ENCODE measurements at regions not wholly inside any gene's neighbourhood (a gene's known extent, or its start where the extent isn't known, plus 50 kb on each side); places are given as distances from the start of the nearest gene placed in this dataset.

- DNase-seq: no peak
- no peaks in the 10 kb centered on the region for H3K27me3 ChIP-seq
- TF ChIP-seq POLR2A (IDR thresholded peaks at IDR 0.05): no peak
- TF ChIP-seq POLR2AphosphoS5 (IDR thresholded peaks at IDR 0.05): no peak
- TF ChIP-seq EP300 (IDR thresholded peaks at IDR 0.05): no peak
- no peak for TF ChIP-seq CTCF (IDR thresholded peaks at IDR 0.05)
- H3K36me3 ChIP-seq: no peaks in the 10 kb centered on the region
- intact Hi-C loops (cut with DNase I; ENCODE audit: low total_unique reads): no loop called here
- peaks cover 0 to 10% (median 0%) of the 10 kb centered on the region in 4 donors for H3K4me1 ChIP-seq
- H3K9me3 ChIP-seq: peaks cover 0 to 11% (median 5%) of the 10 kb centered on the region in 4 donors
- no peak overlapping the region for H3K27ac ChIP-seq
- no peak overlapping the region for H3K4me3 ChIP-seq
- WGBS, 5 donors: 76 to 80% (median 77%) methylated on average over 9 of the region's 9 CpGs
These were observed 684.0 kb downstream of the CDH11 start for GRCh38 chr16:64437706-64438324.

GRCh38 chr16:64434526-64435069 lies 687.3 kb downstream of the CDH11 start:
- H3K4me1 ChIP-seq: no peaks in the 10 kb centered on the region
- no peaks in the 10 kb centered on the region for H3K36me3 ChIP-seq
- no peak overlapping the region for H3K27ac ChIP-seq
- no peaks in the 10 kb centered on the region for H3K27me3 ChIP-seq
- H3K9me3 ChIP-seq: peaks cover 0 to 12% (median 5%) of the 10 kb centered on the region in 4 donors
- no peak overlapping the region for H3K4me3 ChIP-seq
- 73 to 81% (median 77%) methylated on average over 4 of the region's 4 CpGs for WGBS, 5 donors
- TF ChIP-seq CTCF (IDR thresholded peaks at IDR 0.05) (no peak), POLR2AphosphoS5 (IDR thresholded peaks at IDR 0.05) (no peak)
- DNase-seq: no peak
- intact Hi-C loops (cut with DNase I; ENCODE audit: low total_unique reads): no loop called here

- DNase-seq: no peak
- Histone ChIP-seq H3K4me3 (no peak overlapping the region), H3K27me3 (no peaks in the 10 kb centered on the region), H3K27ac (no peak overlapping the region), H3K9me3 (peaks cover 0 to 9% (median 4%) of the 10 kb centered on the region in 4 donors), H3K4me1 (no peaks in the 10 kb centered on the region), H3K36me3 (no peaks in the 10 kb centered on the region)
- intact Hi-C loops (cut with DNase I; ENCODE audit: low total_unique reads): no loop called here
- no peak for TF ChIP-seq POLR2A (IDR thresholded peaks at IDR 0.05)
- TF ChIP-seq CTCF (IDR thresholded peaks at IDR 0.05): no peak
- no peak for TF ChIP-seq EP300 (IDR thresholded peaks at IDR 0.05)
- TF ChIP-seq POLR2AphosphoS5 (IDR thresholded peaks at IDR 0.05): no peak
- 69 to 92% (median 78%) methylated on average over 5 of the region's 5 CpGs for WGBS, 5 donors
These were observed 693.3 kb downstream of the CDH11 start for GRCh38 chr16:64428463-64429113.

- intact Hi-C loops (cut with DNase I; ENCODE audit: low total_unique reads): no loop called here
- Histone ChIP-seq H3K27ac (no peak overlapping the region), H3K9me3 (no peaks in the 10 kb centered on the region), H3K4me3 (no peak overlapping the region), H3K4me1 (no peaks in the 10 kb centered on the region), H3K36me3 (no peaks in the 10 kb centered on the region), H3K27me3 (no peaks in the 10 kb centered on the region)
- DNase-seq: no peak
- 83 to 92% (median 87%) methylated on average over 3 of the region's 3 CpGs for WGBS, 5 donors
- TF ChIP-seq POLR2AphosphoS5 (IDR thresholded peaks at IDR 0.05) (no peak), POLR2A (IDR thresholded peaks at IDR 0.05) (no peak)
These were observed 695.7 kb downstream of the CDH11 start for GRCh38 chr16:64426131-64426666.

GRCh38 chr16:64425381-64425780 lies 696.5 kb downstream of the CDH11 start:
- Histone ChIP-seq H3K36me3 (no peaks in the 10 kb centered on the region), H3K4me1 (no peaks in the 10 kb centered on the region), H3K9me3 (no peaks in the 10 kb centered on the region), H3K27ac (no peak overlapping the region), H3K4me3 (no peak overlapping the region), H3K27me3 (no peaks in the 10 kb centered on the region)
- no peak for DNase-seq
- TF ChIP-seq CTCF (IDR thresholded peaks at IDR 0.05) (no peak), POLR2A (IDR thresholded peaks at IDR 0.05) (no peak), POLR2AphosphoS5 (IDR thresholded peaks at IDR 0.05) (no peak), EP300 (IDR thresholded peaks at IDR 0.05) (no peak)
- intact Hi-C loops (cut with DNase I; ENCODE audit: low total_unique reads): no loop called here

Measured in stomach (tissue), 8 donors.